GM21723 (cell line): ENCODE measurements at regions not wholly inside any gene's neighbourhood (a gene's known extent, or its start where the extent isn't known, plus 50 kb on each side); places are given as distances from the start of the nearest gene placed in this dataset.
"Not testable (repeated sequence)": the region's sequence is repeated elsewhere in the genome, so short reads cannot be mapped to it uniquely, and the experiment has no call there.

ENCODE experiments used
- ATAC-seq: cut with Tn5 transposase; IDR thresholded peaks from one replicate; pipeline ENCODE4 v1.9.1; 2021; ENCODE audit warnings: mild to moderate bottlenecking, moderate library complexity; ENCODE audit not compliant: unreplicated experiment

- no peak for ATAC-seq
Measured at GRCh38 chr4:145298885-145299284, 118.5 kb upstream of the OTUD4 start.

- ATAC-seq, result no peak
Measured at GRCh38 chr4:145297556-145297955, 117.2 kb upstream of the OTUD4 start.

- no peak for ATAC-seq
Measured at GRCh38 chr4:145295547-145295946, 115.2 kb upstream of the OTUD4 start.

DNA sequence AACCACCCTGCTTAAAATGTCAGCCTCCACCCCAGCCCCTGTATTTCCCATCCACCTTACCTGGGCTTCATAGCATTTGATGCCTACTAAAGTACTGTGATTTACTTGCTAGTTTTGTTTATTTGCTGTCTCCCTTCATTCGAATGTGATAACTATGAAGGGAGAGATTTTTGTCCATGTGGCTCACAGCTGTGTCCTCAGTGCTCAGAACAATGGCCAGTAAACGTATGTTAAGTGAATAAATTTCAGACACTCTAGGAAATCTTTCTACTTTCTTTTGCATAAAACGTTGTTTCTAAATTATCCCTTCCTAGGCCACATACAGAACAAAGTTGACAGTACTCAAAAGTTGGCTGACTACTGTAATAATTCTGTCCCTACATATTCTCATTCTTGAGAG, 114.7 kb upstream of the OTUD4 start:
- no peak for ATAC-seq

DNA sequence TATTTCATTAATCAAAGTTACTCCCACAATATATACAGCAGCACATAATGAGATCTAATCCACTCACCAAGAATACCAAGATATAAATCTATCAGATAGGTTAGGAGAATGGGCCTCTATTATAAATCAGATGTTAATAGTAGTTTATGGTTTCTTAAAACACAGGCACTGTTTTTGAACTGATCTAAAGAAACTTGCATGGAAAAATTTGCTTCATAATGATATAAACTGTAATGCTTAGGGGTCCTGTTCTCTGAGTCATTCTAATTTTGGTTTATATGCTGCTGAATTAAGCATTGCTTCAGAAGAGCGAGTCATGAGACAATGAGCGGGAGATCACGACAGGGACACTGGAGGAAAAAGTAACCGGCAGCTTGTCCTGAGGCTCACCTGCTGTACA, 113.3 kb upstream of the OTUD4 start:
- no peak for ATAC-seq

DNA sequence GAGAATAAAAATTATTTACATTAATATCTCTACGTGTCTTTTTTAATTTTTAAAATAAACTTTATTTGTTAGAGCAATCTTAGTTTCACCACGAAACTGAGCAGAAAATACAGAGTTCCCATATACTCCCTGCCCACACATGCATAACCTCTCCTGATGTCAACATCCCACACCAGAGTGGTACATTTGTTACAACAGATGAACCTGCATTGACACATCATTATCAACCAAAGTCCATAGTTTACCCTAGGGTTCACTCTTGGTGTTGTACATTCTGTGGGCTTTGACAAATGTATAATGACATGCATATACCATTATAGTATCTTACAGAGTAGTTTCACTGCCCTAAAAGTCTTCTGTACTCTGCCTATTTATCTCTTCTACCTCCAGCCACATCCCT, 110.6 kb upstream of the OTUD4 start:
- ATAC-seq, result no peak

DNA sequence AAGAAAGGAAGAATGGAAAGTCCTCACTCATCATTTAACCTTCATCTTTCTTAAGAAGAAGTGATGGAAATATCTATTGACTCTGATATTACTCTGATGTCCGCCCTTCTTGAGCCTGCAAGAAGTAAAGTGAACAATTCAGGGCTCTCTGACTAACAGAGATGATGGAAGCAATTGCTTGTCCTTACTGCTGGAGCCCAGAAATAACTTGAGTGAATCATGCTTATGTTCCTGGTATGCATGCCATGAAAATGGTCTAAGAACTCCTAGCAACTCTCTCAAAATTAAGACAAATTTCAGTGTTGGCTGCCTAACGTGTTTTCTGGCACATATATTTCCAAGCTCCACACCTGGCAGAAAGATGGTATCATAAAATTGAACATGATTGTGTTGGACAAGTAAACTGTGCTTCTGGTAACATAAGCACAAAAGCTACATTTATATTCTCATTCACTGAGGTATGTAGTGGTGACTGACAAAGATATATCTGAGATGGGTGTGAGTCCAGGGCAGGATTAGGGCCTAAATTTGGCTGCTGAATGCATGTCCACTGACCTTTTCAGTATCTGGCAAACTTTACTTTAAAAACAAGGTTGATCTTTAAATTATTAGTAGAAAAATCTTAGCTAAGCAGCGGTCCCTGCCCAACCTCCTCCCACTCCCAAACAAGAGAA, 109.2 kb upstream of the OTUD4 start:
- no peak for ATAC-seq

- no peak for ATAC-seq
Measured at GRCh38 chr4:145287351-145287750, 107.0 kb upstream of the OTUD4 start.

DNA sequence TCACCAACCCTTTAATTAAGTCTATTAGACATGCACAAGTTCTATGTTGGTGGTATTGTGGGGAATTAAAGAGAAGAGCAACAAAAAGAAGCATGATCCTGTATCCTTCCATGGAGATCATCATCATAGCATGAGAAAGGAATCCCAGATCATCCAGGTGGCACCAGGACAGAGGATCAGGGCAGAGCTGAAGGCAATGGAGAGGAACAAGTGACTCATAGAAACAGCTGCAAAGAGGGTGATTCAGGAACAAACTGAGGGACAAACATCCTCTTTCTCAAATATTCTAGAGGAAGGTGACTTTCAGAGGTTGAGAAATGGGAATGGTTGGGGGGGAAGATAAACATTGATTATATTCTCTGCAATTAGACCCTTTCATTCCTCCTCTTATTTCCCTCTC, 105.5 kb upstream of the OTUD4 start:
- no peak for ATAC-seq

GRCh38 chr4:145283909-145284308, 103.5 kb upstream of the OTUD4 start:
- no peak for ATAC-seq

DNA sequence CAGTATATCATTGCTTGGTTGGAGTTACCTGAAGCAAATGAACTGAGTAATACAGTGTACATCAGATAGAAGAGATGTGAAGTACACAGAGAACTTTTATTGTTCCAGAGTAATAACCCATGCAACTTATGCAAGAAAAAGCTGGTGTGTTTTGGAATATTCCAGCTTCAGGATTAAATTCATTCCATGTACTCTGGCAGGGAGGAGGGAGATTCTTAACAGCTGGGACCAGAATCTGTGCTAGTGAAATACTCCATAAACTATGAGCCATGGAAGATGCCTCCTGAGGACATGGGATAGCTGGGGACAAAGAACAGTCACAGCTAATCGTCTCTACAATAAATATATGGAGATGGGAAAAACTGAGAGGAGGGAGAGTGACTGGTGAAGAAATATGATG, 101.6 kb upstream of the OTUD4 start:
- no peak for ATAC-seq

GRCh38 chr4:145281224-145281623, 100.8 kb upstream of the OTUD4 start:
- no peak for ATAC-seq

GRCh38 chr4:145280541-145280940, 100.2 kb upstream of the OTUD4 start:
- ATAC-seq, result no peak

DNA sequence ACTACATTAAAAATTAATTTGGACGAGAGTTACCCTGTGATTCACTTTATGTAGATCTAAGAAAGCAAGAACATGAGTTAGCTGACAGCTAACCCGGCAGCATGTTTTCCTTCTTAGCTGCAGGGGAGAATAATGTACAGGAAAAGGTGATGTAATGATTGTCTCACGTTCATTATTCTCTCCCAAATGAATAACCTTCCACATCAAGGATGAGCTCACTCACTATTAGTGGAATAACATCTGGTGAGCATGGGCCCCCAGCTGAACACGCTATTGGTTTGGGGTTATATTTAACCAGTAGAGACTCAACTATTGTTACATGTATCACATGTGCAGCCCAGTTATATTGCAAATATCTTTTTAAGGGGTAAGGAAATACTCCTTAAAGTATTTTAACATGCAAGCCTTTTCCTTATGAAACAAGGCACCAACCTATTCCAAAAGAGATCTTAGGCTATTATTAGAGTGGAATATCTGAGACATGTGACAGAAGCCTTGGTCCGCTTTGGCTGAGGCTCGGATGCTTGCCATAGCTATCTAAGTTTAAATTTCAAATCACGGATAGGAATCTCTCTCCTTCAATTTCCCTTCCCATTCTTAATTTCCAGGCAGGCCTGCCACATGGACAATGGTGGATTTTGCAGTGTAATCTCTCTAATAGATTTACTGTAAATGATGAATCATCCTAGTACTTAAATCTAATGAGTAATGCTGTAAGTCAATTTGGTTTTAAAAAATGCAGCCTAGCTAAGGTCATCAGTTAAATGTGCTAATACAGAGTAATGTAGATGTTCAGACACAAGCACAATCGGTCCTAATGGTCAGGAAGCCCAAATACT, 99.0 kb upstream of the OTUD4 start:
- no peak for ATAC-seq

DNA sequence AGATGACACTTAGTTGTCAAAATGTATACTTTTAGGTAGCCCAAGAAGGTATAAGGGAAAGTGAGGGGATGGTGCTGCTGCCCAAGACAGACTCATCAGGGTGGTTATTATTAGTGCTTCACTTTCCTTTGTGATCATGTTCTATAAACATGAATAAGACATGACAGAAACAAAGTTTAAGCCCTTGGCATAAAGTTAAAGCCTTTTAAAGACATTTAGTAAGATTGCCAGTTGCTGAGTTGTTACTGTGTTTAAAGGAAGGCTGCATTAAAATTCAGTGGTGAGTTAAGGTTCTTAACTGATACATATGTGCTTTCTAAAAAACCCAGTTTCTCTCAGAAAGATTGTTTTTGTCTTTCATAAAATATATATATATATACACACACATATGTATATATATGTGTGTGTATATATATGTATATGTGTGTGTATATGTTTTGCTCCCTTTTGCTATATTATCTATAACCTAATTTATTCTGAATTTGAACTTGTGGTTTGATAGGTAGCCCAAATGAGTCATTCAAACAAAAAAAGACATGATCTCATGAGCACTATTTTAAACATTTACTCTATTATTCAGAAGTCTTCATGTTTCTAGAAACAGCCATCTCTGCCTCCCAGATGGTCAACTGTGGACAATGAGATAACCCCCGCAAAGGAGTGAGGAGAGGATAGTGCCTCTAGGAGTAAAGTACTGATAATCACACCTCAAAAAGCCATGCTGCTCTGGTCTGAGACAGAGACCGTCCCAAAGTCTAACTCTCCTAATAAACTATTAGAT, 98.1 kb upstream of the OTUD4 start:
- ATAC-seq, result no peak

DNA sequence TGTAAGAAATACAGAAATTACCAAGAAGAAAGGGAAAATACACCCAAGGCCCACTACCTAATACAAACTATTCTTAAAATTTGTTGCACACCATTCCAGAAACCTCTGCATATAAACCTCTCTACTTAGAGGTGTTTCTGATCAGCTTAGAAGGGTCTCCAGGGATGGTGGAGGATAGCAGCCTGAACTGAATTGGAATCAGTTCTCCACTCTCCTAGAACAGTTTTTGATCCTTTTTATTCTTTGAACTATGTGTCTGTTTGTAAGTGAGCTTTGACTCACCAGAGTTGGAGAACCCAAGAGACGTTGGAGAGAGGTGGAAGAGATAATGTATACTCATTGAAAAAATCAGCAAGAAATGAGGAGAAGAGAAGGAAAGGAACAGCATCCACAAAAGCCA, 96.6 kb upstream of the OTUD4 start:
- no peak for ATAC-seq

GRCh38 chr4:145276050-145276449, 95.7 kb upstream of the OTUD4 start:
- ATAC-seq, result no peak

- no peak for ATAC-seq
Measured at GRCh38 chr4:145271194-145271593, 90.8 kb upstream of the OTUD4 start.

DNA sequence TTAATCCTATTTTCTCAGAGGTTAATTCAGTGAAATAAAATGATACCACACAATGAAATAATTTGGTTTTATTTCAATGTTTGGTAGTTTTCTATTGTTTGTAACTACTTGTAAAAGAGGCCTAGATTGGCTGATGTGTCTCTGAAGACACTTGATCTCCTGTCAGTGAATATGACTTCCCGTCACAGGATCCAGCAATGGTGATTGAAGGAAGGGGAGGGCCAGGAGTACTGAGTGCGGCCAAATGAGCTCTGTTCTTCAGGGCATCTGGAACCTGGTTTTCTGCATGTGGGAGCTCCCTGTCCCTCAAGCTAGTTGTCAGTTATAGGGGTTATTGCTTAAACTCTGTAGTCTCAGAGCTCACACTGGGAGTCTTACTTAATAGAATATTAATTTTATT, 86.5 kb upstream of the OTUD4 start:
- no peak for ATAC-seq

DNA sequence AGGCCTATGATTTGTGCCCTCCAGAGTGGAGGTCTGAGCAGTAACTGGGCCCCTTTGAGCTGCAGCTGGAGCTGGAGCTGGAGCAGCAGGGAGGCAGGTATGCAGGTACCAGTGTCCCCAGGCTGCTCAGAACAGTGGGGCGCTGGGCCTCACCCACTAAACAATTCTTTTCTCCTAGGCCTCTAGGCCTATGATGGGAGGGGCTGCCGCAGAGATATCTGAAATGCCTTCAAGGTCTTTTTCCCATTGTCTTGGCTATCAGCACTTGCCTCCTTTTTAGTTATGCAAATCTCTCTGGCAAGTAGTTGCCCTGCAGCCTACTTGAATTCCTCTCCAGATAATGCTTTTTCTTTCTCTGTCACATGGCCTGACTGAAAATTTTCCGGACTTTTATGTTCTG, 79.7 kb upstream of the OTUD4 start:
- ATAC-seq, result no peak

GRCh38 chr4:145255311-145255710, 74.9 kb upstream of the OTUD4 start:
- ATAC-seq, result not testable (repeated sequence)

GRCh38 chr4:145252190-145252589, 71.8 kb upstream of the OTUD4 start:
- no peak for ATAC-seq
